AG04449 (cell line): ENCODE measurements at regions not wholly inside any gene's neighbourhood (a gene's known extent, or its start where the extent isn't known, plus 50 kb on each side); places are given as distances from the start of the nearest gene placed in this dataset.

Experiments
- CTCF ChIA-PET: fragments of 350-600 bp; formaldehyde crosslinking; extraction: SDS; loops from one replicate; lab custom pipeline; 2021; ENCODE audit warnings: antibody characterized with exemption; lab: Yijun Ruan, JAX
- POLR2A ChIA-PET: fragments of 400-600, 350-600 bp; formaldehyde crosslinking; extraction: SDS; loops from one replicate; lab custom pipeline; 2020; ENCODE audit warnings: antibody characterized with exemption, inconsistent platforms; lab: Yijun Ruan, JAX
- DNase-seq: peaks from one replicate; pipeline ENCODE4 v3.0.0-alpha.2; 2010; ENCODE audit warnings: low read depth, low spot score
- H3K4me3 ChIP-seq: 2 replicates; pipeline ENCODE4 v1.5.1; 2011; ENCODE audit warnings: low read depth, mild to moderate bottlenecking, control low read depth, low read length
- CTCF ChIP-seq: IDR thresholded peaks from one replicate; pipeline ENCODE4 v1.5.1; 2011; ENCODE audit warnings: mild to moderate bottlenecking, moderate library complexity, low read length, control low read depth, inconsistent platforms; ENCODE audit not compliant: insufficient read depth; ENCODE audit errors: missing control alignments

- ChIA-PET CTCF (interaction anchor here (0.9 kb wide), 1 partner anchor 16 kb away, joined by 3 read pairs; no protein-coding TSS in a partner anchor), POLR2A (no interaction called here)
- DNase-seq: no peak
- no peak overlapping the region for H3K4me3 ChIP-seq
- TF ChIP-seq CTCF: no peak
Measured at GRCh38 chr6:105504706-105505105, 101.8 kb upstream of the PREP start.

- no peak overlapping the region for H3K4me3 ChIP-seq
- POLR2A ChIA-PET: no interaction called here
- CTCF ChIA-PET: interaction anchor here (1.0 to 1.3 kb wide), 2 partner anchors 11 to 17 kb away, joined by 3 to 4 read pairs; no protein-coding TSS in a partner anchor
- no peak for DNase-seq
- TF ChIP-seq CTCF: no peak
Measured at GRCh38 chr6:105503641-105504040, 100.8 kb upstream of the PREP start.

GRCh38 chr6:105501826-105502344 lies 99.0 kb upstream of the PREP start:
- no peak for TF ChIP-seq CTCF
- ChIA-PET POLR2A (no interaction called here), CTCF (interaction anchor here (0.7 to 1.7 kb wide), 4 partner anchors 9 to 833 kb away, joined by 3 to 4 read pairs (median 3); no protein-coding TSS in a partner anchor)
- no peak for DNase-seq
- H3K4me3 ChIP-seq: no peak overlapping the region

- H3K4me3 ChIP-seq: no peak overlapping the region
- POLR2A ChIA-PET: no interaction called here
- no peak for DNase-seq
- CTCF ChIA-PET: interaction anchor here (0.7 to 1.7 kb wide), 3 partner anchors 9 to 722 kb away, joined by 3 to 4 read pairs (median 3); no protein-coding TSS in a partner anchor
- TF ChIP-seq CTCF: no peak
Measured at GRCh38 chr6:105501246-105501645, 98.4 kb upstream of the PREP start.

GRCh38 chr6:105500693-105501092 lies 97.8 kb upstream of the PREP start:
- no peak overlapping the region for H3K4me3 ChIP-seq
- POLR2A ChIA-PET: no interaction called here
- CTCF ChIA-PET: no interaction called here
- no peak for TF ChIP-seq CTCF
- DNase-seq: no peak

- ChIA-PET CTCF (no interaction called here), POLR2A (no interaction called here)
- H3K4me3 ChIP-seq: no peak overlapping the region
Measured at GRCh38 chr6:105499931-105500330, 97.0 kb upstream of the PREP start.

More at GRCh38 chr6:105499931-105500330, 97.0 kb upstream of the PREP start:
- DNase-seq: no peak
- TF ChIP-seq CTCF: no peak
